Peyer's patch (tissue), 4 donors: ENCODE measurements at regions not wholly inside any gene's neighbourhood (a gene's known extent, or its start where the extent isn't known, plus 50 kb on each side); places are given as distances from the start of the nearest gene placed in this dataset.

ENCODE experiments used
- CTCF ChIP-seq, 6 experiments: fragments of 450-650 bp in 4 of 6; fragments of 200-600 bp in 2 of 6; sonication (generic) in 1 of 6; IDR thresholded peaks; one replicate each; pipeline ENCODE4 v1.5.1; 2017 to 2019; ENCODE audit warnings: antibody characterized with exemption in 6 of 6, mild to moderate bottlenecking in 3 of 6, moderate library complexity in 1 of 6
- POLR2A ChIP-seq, 2 donors: fragments of 450-650 bp; IDR thresholded peaks; one replicate each; pipeline ENCODE4 v1.5.1; 2017; ENCODE audit warnings: antibody characterized with exemption in 2 of 2, mild to moderate bottlenecking in 2 of 2, moderate library complexity in 2 of 2

DNA sequence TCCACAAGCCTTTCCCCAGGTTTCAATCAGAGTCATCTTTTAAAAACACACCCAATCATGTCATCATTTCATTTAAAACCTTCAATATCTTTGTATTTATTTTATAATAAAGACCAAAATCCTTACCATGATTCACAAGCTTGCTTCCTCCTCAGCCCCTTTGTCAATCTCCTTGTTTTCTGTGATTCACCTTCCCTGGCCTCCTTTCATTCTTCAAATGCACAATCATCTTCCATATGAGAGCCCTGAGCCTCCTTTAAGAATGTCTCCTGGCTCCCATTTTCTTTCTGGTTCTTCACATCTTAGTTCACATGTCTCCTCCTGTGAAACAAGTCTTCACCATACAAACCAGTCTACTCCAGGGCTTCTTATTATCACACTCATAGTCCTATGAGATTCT is 904.0 kb downstream of the SORCS3 start:
- TF ChIP-seq CTCF (IDR thresholded peaks at IDR 0.05) (no peak), POLR2A (IDR thresholded peaks at IDR 0.05) (no peak)
